Adrenal gland (tissue), 5 donors: ENCODE measurements at regions not wholly inside any gene's neighbourhood (a gene's known extent, or its start where the extent isn't known, plus 50 kb on each side); places are given as distances from the start of the nearest gene placed in this dataset.

Experiments
- CTCF ChIP-seq, 6 experiments: fragments of 450-650 bp in 4 of 6; fragments of 200-600 bp in 2 of 6; sonication (generic) in 1 of 6; IDR thresholded peaks; 1 replicate in 5 of 6; 2 replicates in 1 of 6; pipeline versions ENCODE4 v1.5.1 to v1.8.0; 2016 to 2021; ENCODE audit warnings: antibody characterized with exemption in 6 of 6, mild to moderate bottlenecking in 2 of 6, moderate library complexity in 1 of 6
- POLR2A ChIP-seq, 2 donors: fragments of 450-650 bp; IDR thresholded peaks; one replicate each; pipeline ENCODE4 v1.6.1; 2017; ENCODE audit warnings: antibody characterized with exemption in 2 of 2, mild to moderate bottlenecking in 2 of 2, moderate library complexity in 1 of 2
- donor health status: DM: no; HTN: no; CAD: no.

GRCh38 chr2:128901572-128902391, 583.1 kb upstream of the HS6ST1 start:
- no peak for TF ChIP-seq CTCF (IDR thresholded peaks at IDR 0.05)
- no peak for TF ChIP-seq POLR2A (IDR thresholded peaks at IDR 0.05)
